Amygdala (tissue), 56 donors: ENCODE measurements at regions not wholly inside any gene's neighbourhood (a gene's known extent, or its start where the extent isn't known, plus 50 kb on each side); places are given as distances from the start of the nearest gene placed in this dataset.

Experiments used
- DNase-seq, 56 donors: peaks; one replicate each; lab custom pipeline; 2025; lab: John Stamatoyannopoulos, UW

GRCh38 chr11:28860893-28861292 lies 752.7 kb downstream of the METTL15 start:
- DNase-seq: no peak

- DNase-seq: no peak
Measured at GRCh38 chr11:28858076-28858475, 749.9 kb downstream of the METTL15 start.

- DNase-seq: no peak
Measured at GRCh38 chr11:28849053-28849452, 740.9 kb downstream of the METTL15 start.

GRCh38 chr11:28842716-28843115 lies 734.5 kb downstream of the METTL15 start:
- no peak for DNase-seq

GRCh38 chr11:28838741-28839140 lies 730.6 kb downstream of the METTL15 start:
- no peak for DNase-seq

- no peak for DNase-seq
Measured at GRCh38 chr11:28837599-28837998, 729.4 kb downstream of the METTL15 start.

GRCh38 chr11:28836285-28837081 lies 728.3 kb downstream of the METTL15 start:
- DNase-seq: no peak

- no peak for DNase-seq
Measured at GRCh38 chr11:28835790-28836189, 727.6 kb downstream of the METTL15 start.

- DNase-seq: no peak
Measured at GRCh38 chr11:28835317-28835716, 727.1 kb downstream of the METTL15 start.

- no peak for DNase-seq
Measured at GRCh38 chr11:28834877-28835276, 726.7 kb downstream of the METTL15 start.

GRCh38 chr11:28833670-28834069 lies 725.5 kb downstream of the METTL15 start:
- no peak for DNase-seq

- no peak for DNase-seq
Measured at GRCh38 chr11:28833169-28833568, 725.0 kb downstream of the METTL15 start.

- DNase-seq: no peak
Measured at GRCh38 chr11:28826807-28827206, 718.6 kb downstream of the METTL15 start.

- DNase-seq: no peak
Measured at GRCh38 chr11:28822576-28822975, 714.4 kb downstream of the METTL15 start.

GRCh38 chr11:28820296-28820989 lies 712.3 kb downstream of the METTL15 start:
- no peak for DNase-seq

GRCh38 chr11:28819741-28820140 lies 711.6 kb downstream of the METTL15 start:
- no peak for DNase-seq

- no peak for DNase-seq
Measured at GRCh38 chr11:28815110-28815509, 706.9 kb downstream of the METTL15 start.

- DNase-seq: no peak
Measured at GRCh38 chr11:28808771-28809170, 700.6 kb downstream of the METTL15 start.

- DNase-seq: no peak
Measured at GRCh38 chr11:28799316-28799715, 691.1 kb downstream of the METTL15 start.

- DNase-seq: no peak
Measured at GRCh38 chr11:28798286-28798685, 690.1 kb downstream of the METTL15 start.

GRCh38 chr11:28797536-28797935 lies 689.3 kb downstream of the METTL15 start:
- DNase-seq: no peak

- no peak for DNase-seq
Measured at GRCh38 chr11:28794405-28794804, 686.2 kb downstream of the METTL15 start.
